ENCODE measurements at regions not wholly inside any gene's neighbourhood (a gene's known extent, or its start where the extent isn't known, plus 50 kb on each side); places are given as distances from the start of the nearest gene placed in this dataset.

DNA sequence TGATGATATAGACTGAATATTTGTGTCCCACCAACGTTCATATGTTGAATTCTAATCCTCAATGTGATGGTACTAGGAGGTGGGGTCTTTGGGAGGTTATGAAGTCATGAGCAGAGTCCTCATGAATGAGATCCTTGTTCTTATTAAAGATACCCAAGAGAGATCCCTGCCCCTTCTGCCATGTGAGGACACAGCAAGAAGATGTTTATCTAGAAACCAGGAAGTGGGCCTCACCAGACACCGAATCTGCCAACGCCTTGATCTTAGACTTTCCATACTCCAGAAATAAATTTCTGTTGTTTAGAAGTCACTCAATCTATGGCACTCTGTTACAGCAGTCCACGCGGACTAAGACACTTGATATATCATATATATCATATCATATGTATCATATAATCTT is 67.7 kb upstream of the GCM1 start:
- TF ChIP-seq, protein P1, sequence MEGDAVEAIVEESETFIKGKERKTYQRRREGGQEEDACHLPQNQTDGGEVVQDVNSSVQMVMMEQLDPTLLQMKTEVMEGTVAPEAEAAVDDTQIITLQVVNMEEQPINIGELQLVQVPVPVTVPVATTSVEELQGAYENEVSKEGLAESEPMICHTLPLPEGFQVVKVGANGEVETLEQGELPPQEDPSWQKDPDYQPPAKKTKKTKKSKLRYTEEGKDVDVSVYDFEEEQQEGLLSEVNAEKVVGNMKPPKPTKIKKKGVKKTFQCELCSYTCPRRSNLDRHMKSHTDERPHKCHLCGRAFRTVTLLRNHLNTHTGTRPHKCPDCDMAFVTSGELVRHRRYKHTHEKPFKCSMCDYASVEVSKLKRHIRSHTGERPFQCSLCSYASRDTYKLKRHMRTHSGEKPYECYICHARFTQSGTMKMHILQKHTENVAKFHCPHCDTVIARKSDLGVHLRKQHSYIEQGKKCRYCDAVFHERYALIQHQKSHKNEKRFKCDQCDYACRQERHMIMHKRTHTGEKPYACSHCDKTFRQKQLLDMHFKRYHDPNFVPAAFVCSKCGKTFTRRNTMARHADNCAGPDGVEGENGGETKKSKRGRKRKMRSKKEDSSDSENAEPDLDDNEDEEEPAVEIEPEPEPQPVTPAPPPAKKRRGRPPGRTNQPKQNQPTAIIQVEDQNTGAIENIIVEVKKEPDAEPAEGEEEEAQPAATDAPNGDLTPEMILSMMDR (conservative IDR thresholded peaks at IDR 0.05), result no peak
- TF ChIP-seq ZFX (IDR thresholded peaks at IDR 0.05), result no peak

Measured in C4-2B (cell line).